Ovary (tissue), 7 donors: ENCODE measurements at regions not wholly inside any gene's neighbourhood (a gene's known extent, or its start where the extent isn't known, plus 50 kb on each side); places are given as distances from the start of the nearest gene placed in this dataset.

Experiments used
- DNase-seq, 5 donors: peaks; one replicate each; pipeline ENCODE4 v3.0.0-alpha.2; 2019 to 2020
- H3K27ac ChIP-seq, 2 donors: fragments of 200-600 bp; one replicate each; pipeline versions ENCODE4 v1.5.1 to v1.8.0; 2019 to 2022
- H3K27me3 ChIP-seq: fragments of 200-600 bp; one replicate; pipeline ENCODE4 v1.8.0; 2022
- H3K36me3 ChIP-seq: fragments of 200-600 bp; sonication (generic); one replicate; pipeline ENCODE4 v1.5.1; 2019
- H3K4me1 ChIP-seq: one replicate; pipeline ENCODE4 v1.8.1; 2013; ENCODE audit warnings: mild to moderate bottlenecking, moderate library complexity; ENCODE audit not compliant: insufficient read depth
- H3K4me3 ChIP-seq: fragments of 200-600 bp; sonication (generic); one replicate; pipeline ENCODE4 v1.5.1; 2017
- H3K9me3 ChIP-seq, 2 donors: fragments of 200-600 bp in 1 of 2; sonication (generic) in 1 of 2; one replicate each; pipeline versions ENCODE4 v1.5.1 to v1.8.1; 2013 to 2019; ENCODE audit warnings: mild to moderate bottlenecking in 1 of 2, moderate library complexity in 1 of 2
- CTCF ChIP-seq, 3 donors: fragments of 450-650 bp in 2 of 3; fragments of 200-600 bp in 1 of 3; IDR thresholded peaks; one replicate each; pipeline versions ENCODE4 v1.5.1 to v1.8.0; 2016 to 2022; ENCODE audit warnings: antibody characterized with exemption in 3 of 3, mild to moderate bottlenecking in 1 of 3
- EP300 ChIP-seq: sonication (generic); formaldehyde crosslinking; IDR thresholded peaks from one replicate; pipeline ENCODE4 v1.6.1; 2017; ENCODE audit warnings: antibody characterized with exemption
- POLR2A ChIP-seq: fragments of 450-650 bp; IDR thresholded peaks from one replicate; pipeline ENCODE4 v1.6.1; 2017; ENCODE audit warnings: antibody characterized with exemption, mild to moderate bottlenecking, moderate library complexity
- WGBS, 3 donors: extraction: QIAGEN DNeasy Blood & Tissue Kit in 1 of 3; methylation state at CpG; one replicate each; pipeline versions ENCODE4 v1.1.5 to v1.1.7; 2013 to 2017; 5-methylcytosine and 5-hydroxymethylcytosine counted together
- intact Hi-C, 4 donors: fragments of 100-400 bp; cut with DNase I; formaldehyde crosslinking; loops; one replicate each; pipeline versions ENCODE4 v1.11.0 to v1.15.1; 2022 to 2023
- donor health status: DM: no; HTN: no; CAD: no; lungs with moderate emphysema.
- donor health status: DM: no; HTN: no; CAD: no.
- donor health status: Bipolar disorder and iron deficiency.
- donor health status: DM: no; HTN: no; CAD: no.
- donor health status: DM: yes; HTN: yes; CAD: no.

- no peak overlapping the region for H3K4me3 ChIP-seq
- 65 to 81% (median 71%) methylated on average over 2 of the region's 2 CpGs for WGBS, 3 donors
- no peaks in the 10 kb centered on the region for H3K9me3 ChIP-seq
- H3K36me3 ChIP-seq: no peaks in the 10 kb centered on the region
- H3K27ac ChIP-seq: no peak overlapping the region
- intact Hi-C loops: no loop called here
- TF ChIP-seq EP300 (no peak), CTCF (IDR thresholded peaks at IDR 0.05) (no peak), POLR2A (no peak)
- H3K27me3 ChIP-seq: no peaks in the 10 kb centered on the region
- no peaks in the 10 kb centered on the region for H3K4me1 ChIP-seq
- no peak for DNase-seq
Measured at GRCh38 chr6:126118936-126119335, 132.6 kb downstream of the TRMT11 start.

- no peak overlapping the region for H3K4me3 ChIP-seq
- no peaks in the 10 kb centered on the region for H3K36me3 ChIP-seq
- H3K9me3 ChIP-seq: no peaks in the 10 kb centered on the region
- TF ChIP-seq EP300 (no peak), CTCF (IDR thresholded peaks at IDR 0.05) (no peak), POLR2A (no peak)
- H3K4me1 ChIP-seq: no peaks in the 10 kb centered on the region
- DNase-seq: peak in 1 of 5 donors; percentile 36
- no peak overlapping the region for H3K27ac ChIP-seq
- WGBS, 3 donors: 19 to 33% (median 20%) methylated on average over 4 of the region's 4 CpGs
- intact Hi-C loops: no loop called here
- no peaks in the 10 kb centered on the region for H3K27me3 ChIP-seq
Measured at GRCh38 chr6:126123226-126123625, 136.9 kb downstream of the TRMT11 start.

- 84 to 90% (median 90%) methylated on average over 8 to 9 of the region's 9 CpGs for WGBS, 3 donors
- Histone ChIP-seq H3K27me3 (no peaks in the 10 kb centered on the region), H3K27ac (no peak overlapping the region), H3K4me1 (no peaks in the 10 kb centered on the region), H3K36me3 (no peaks in the 10 kb centered on the region), H3K4me3 (no peak overlapping the region), H3K9me3 (no peaks in the 10 kb centered on the region)
- DNase-seq: no peak
- intact Hi-C loops: no loop called here
- no peak for TF ChIP-seq CTCF (IDR thresholded peaks at IDR 0.05)
- TF ChIP-seq POLR2A: no peak
- no peak for TF ChIP-seq EP300
Measured at GRCh38 chr6:126127659-126128058, 141.3 kb downstream of the TRMT11 start.

- TF ChIP-seq EP300: no peak
- no peak for DNase-seq
Measured at GRCh38 chr6:126131246-126131645, 144.9 kb downstream of the TRMT11 start.

GRCh38 chr6:126133984-126134383 lies 147.6 kb downstream of the TRMT11 start:
- H3K4me3 ChIP-seq: no peak overlapping the region
- no peaks in the 10 kb centered on the region for H3K9me3 ChIP-seq
- no peaks in the 10 kb centered on the region for H3K27me3 ChIP-seq
- intact Hi-C loops: no loop called here
- H3K27ac ChIP-seq: no peak overlapping the region
- no peak for TF ChIP-seq POLR2A
- no peak for TF ChIP-seq EP300
- TF ChIP-seq CTCF (IDR thresholded peaks at IDR 0.05): no peak
- H3K4me1 ChIP-seq: no peaks in the 10 kb centered on the region
- no peak for DNase-seq
- no peaks in the 10 kb centered on the region for H3K36me3 ChIP-seq

More at GRCh38 chr6:126131246-126131645, 144.9 kb downstream of the TRMT11 start:
- WGBS, 3 donors: 84 to 95% (median 90%) methylated on average over 2 of the region's 2 CpGs
- Histone ChIP-seq H3K27me3 (no peaks in the 10 kb centered on the region), H3K36me3 (no peaks in the 10 kb centered on the region), H3K27ac (no peak overlapping the region), H3K4me1 (no peaks in the 10 kb centered on the region), H3K9me3 (no peaks in the 10 kb centered on the region), H3K4me3 (no peak overlapping the region)
- intact Hi-C loops: no loop called here
